ENCODE measurements at regions not wholly inside any gene's neighbourhood (a gene's known extent, or its start where the extent isn't known, plus 50 kb on each side); places are given as distances from the start of the nearest gene placed in this dataset.

GRCh38 chr7:101764221-101764620 is 53.2 kb upstream of the CUX1 start:
- TF ChIP-seq POLR2A (IDR thresholded peaks at IDR 0.05), result no peak
- no peak for TF ChIP-seq CTCF (IDR thresholded peaks at IDR 0.05)
